HEK293T (cell line): ENCODE measurements at regions not wholly inside any gene's neighbourhood (a gene's known extent, or its start where the extent isn't known, plus 50 kb on each side); places are given as distances from the start of the nearest gene placed in this dataset.

Source experiments
- CTCF ChIA-PET: fragments of 350-600 bp; formaldehyde crosslinking; extraction: SDS; loops from one replicate; lab custom pipeline; 2021; ENCODE audit warnings: antibody characterized with exemption, inconsistent platforms; lab: Yijun Ruan, JAX
- POLR2A ChIA-PET: fragments of 350-600 bp; formaldehyde crosslinking; extraction: SDS; loops from one replicate; lab custom pipeline; 2020; ENCODE audit warnings: antibody characterized with exemption, inconsistent platforms; lab: Yijun Ruan, JAX
- DNase-seq: peaks from one replicate; pipeline ENCODE4 v3.0.0; 2012; ENCODE audit warnings: mixed read lengths; ENCODE audit errors: extremely low spot score
- ARNT ChIP-seq: fragments of 450-650 bp; IDR thresholded peaks from 2 replicates; pipeline ENCODE4 v1.6.1; 2017; ENCODE audit warnings: mild to moderate bottlenecking
- BHLHE40 ChIP-seq: fragments of 450-650 bp; IDR thresholded peaks from 2 replicates; pipeline ENCODE4 v1.6.1; 2016; ENCODE audit warnings: mild to moderate bottlenecking, moderate library complexity, borderline replicate concordance
- CTBP1 ChIP-seq: fragments of 450-650 bp; IDR thresholded peaks from 2 replicates; pipeline ENCODE4 v1.6.1; 2016; ENCODE audit warnings: borderline replicate concordance
- ELF4 ChIP-seq: fragments of 450-650 bp; IDR thresholded peaks from 2 replicates; pipeline ENCODE4 v1.6.1; 2017; ENCODE audit warnings: antibody characterized with exemption
- FOXA1 ChIP-seq: fragments of 450-650 bp; IDR thresholded peaks from 2 replicates; pipeline ENCODE4 v1.6.1; 2016; ENCODE audit warnings: mild to moderate bottlenecking
- FOXK2 ChIP-seq: fragments of 450-650 bp; IDR thresholded peaks from 2 replicates; pipeline ENCODE4 v1.6.1; 2016; ENCODE audit warnings: mild to moderate bottlenecking
- FOXM1 ChIP-seq: fragments of 450-650 bp; IDR thresholded peaks from 2 replicates; pipeline ENCODE4 v1.6.1; 2017; ENCODE audit warnings: mild to moderate bottlenecking, borderline replicate concordance
- HDGF ChIP-seq: fragments of 450-650 bp; IDR thresholded peaks from 2 replicates; pipeline ENCODE4 v1.6.1; 2017; ENCODE audit warnings: antibody characterized with exemption, borderline replicate concordance
- L3MBTL2 ChIP-seq: fragments of 450-650 bp; conservative IDR thresholded peaks from 2 replicates; pipeline ENCODE4 v1.6.1; 2016; ENCODE audit warnings: mild to moderate bottlenecking
- LEF1 ChIP-seq: fragments of 450-650 bp; IDR thresholded peaks from 2 replicates; pipeline ENCODE4 v1.6.1; 2017; ENCODE audit warnings: mild to moderate bottlenecking, borderline replicate concordance
- NFRKB ChIP-seq: fragments of 450-650 bp; IDR thresholded peaks from 2 replicates; pipeline ENCODE4 v1.6.1; 2016; ENCODE audit warnings: mild to moderate bottlenecking, moderate library complexity
- PKNOX1 ChIP-seq: fragments of 450-650 bp; IDR thresholded peaks from 2 replicates; pipeline ENCODE4 v1.6.1; 2016
- SP1 ChIP-seq: fragments of 450-650 bp; IDR thresholded peaks from 2 replicates; pipeline ENCODE4 v1.6.1; 2017
- SUZ12 ChIP-seq: fragments of 450-650 bp; IDR thresholded peaks from 2 replicates; pipeline ENCODE4 v1.6.1; 2016; ENCODE audit warnings: mild to moderate bottlenecking
- TARDBP ChIP-seq: fragments of 450-650 bp; IDR thresholded peaks from 2 replicates; pipeline ENCODE4 v1.6.1; 2016
- ZNF384 ChIP-seq: fragments of 450-650 bp; IDR thresholded peaks from 2 replicates; pipeline ENCODE4 v1.6.1; 2016

GRCh38 chr12:42985506-42985905 is 396.0 kb upstream of the PRICKLE1 start:
- POLR2A ChIA-PET = no interaction called here
- no peak for TF ChIP-seq ZNF384
- TF ChIP-seq HDGF = no peak
- TF ChIP-seq L3MBTL2 = no peak
- TF ChIP-seq ELF4 = no peak
- no peak for TF ChIP-seq SP1
- no peak for TF ChIP-seq ARNT
- TF ChIP-seq LEF1 = no peak
- no peak for TF ChIP-seq TARDBP
- no peak for DNase-seq
- CTCF ChIA-PET = interaction anchor here (0.6 kb wide), 2 partner anchors 28 to 91 kb away, joined by 3 read pairs; no protein-coding TSS in a partner anchor

GRCh38 chr12:42982828-42983227 is 393.3 kb upstream of the PRICKLE1 start:
- DNase-seq = no peak
- ChIA-PET CTCF (no interaction called here), POLR2A (no interaction called here)
- TF ChIP-seq ARNT = no peak
- TF ChIP-seq L3MBTL2 = no peak
- no peak for TF ChIP-seq ELF4
- no peak for TF ChIP-seq SP1

- POLR2A ChIA-PET = no interaction called here
These were observed 391.8 kb upstream of the PRICKLE1 start for GRCh38 chr12:42981379-42981778.

GRCh38 chr12:42980441-42980840 is 390.9 kb upstream of the PRICKLE1 start:
- ChIA-PET CTCF (no interaction called here), POLR2A (no interaction called here)
- TF ChIP-seq PKNOX1 (no peak), SUZ12 (no peak), BHLHE40 (no peak), ZNF384 (no peak), L3MBTL2 (no peak), TARDBP (no peak), FOXA1 (no peak), ARNT (no peak), CTBP1 (no peak), SP1 (no peak), ELF4 (no peak), HDGF (no peak), FOXM1 (no peak), FOXK2 (no peak), NFRKB (no peak), LEF1 (no peak)
- DNase-seq = no peak

More at GRCh38 chr12:42981379-42981778, 391.8 kb upstream of the PRICKLE1 start:
- DNase-seq = no peak
- TF ChIP-seq ZNF384 (no peak), FOXA1 (no peak), ELF4 (no peak), HDGF (no peak), PKNOX1 (no peak), CTBP1 (no peak), TARDBP (no peak)
- CTCF ChIA-PET = no interaction called here

- POLR2A ChIA-PET = no interaction called here
These were observed 390.2 kb upstream of the PRICKLE1 start for GRCh38 chr12:42979746-42980145.

GRCh38 chr12:42978708-42979107 is 389.2 kb upstream of the PRICKLE1 start:
- DNase-seq = no peak
- CTCF ChIA-PET = no interaction called here
- TF ChIP-seq SUZ12 = no peak
- no peak for TF ChIP-seq FOXK2
- TF ChIP-seq ARNT = no peak
- no peak for TF ChIP-seq PKNOX1
- no peak for TF ChIP-seq BHLHE40
- TF ChIP-seq ZNF384 = no peak
- POLR2A ChIA-PET = no interaction called here

More at GRCh38 chr12:42979746-42980145, 390.2 kb upstream of the PRICKLE1 start:
- DNase-seq = no peak
- TF ChIP-seq BHLHE40 (no peak), NFRKB (no peak), TARDBP (no peak), FOXM1 (no peak), L3MBTL2 (no peak), PKNOX1 (no peak), FOXA1 (no peak), CTBP1 (no peak), SUZ12 (no peak), ELF4 (no peak), SP1 (no peak), ARNT (no peak), ZNF384 (no peak), LEF1 (no peak)
- CTCF ChIA-PET = no interaction called here
